GM23248 (cell line): ENCODE measurements at regions not wholly inside any gene's neighbourhood (a gene's known extent, or its start where the extent isn't known, plus 50 kb on each side); places are given as distances from the start of the nearest gene placed in this dataset.

Experiments
- DNase-seq: peaks from one replicate; pipeline ENCODE4 v3.0.0-alpha.2; 2015
- H2AFZ ChIP-seq: fragments of 200-600 bp; sonication (generic); 2 replicates; pipeline ENCODE4 v1.6.1; 2016; ENCODE audit warnings: antibody characterized with exemption
- H3F3A ChIP-seq: fragments of 200-600 bp; sonication (generic); 2 replicates; pipeline ENCODE4 v1.6.1; 2016; ENCODE audit warnings: mild to moderate bottlenecking, antibody characterized with exemption, mixed run types; ENCODE audit not compliant: insufficient read depth
- H3K27ac ChIP-seq: fragments of 200-600 bp; sonication (generic); 2 replicates; pipeline ENCODE4 v1.5.1; 2016; ENCODE audit warnings: mild to moderate bottlenecking
- H3K27me3 ChIP-seq: fragments of 200-600 bp; sonication (generic); replicated peaks from 2 replicates; pipeline ENCODE4 v1.6.1; 2016; ENCODE audit warnings: mild to moderate bottlenecking; ENCODE audit not compliant: insufficient read depth
- H3K36me3 ChIP-seq: fragments of 200-600 bp; sonication (generic); 2 replicates; pipeline ENCODE4 v1.6.1; 2016; ENCODE audit warnings: low read depth, mild to moderate bottlenecking
- H3K4me1 ChIP-seq: fragments of 200-600 bp; sonication (generic); 2 replicates; pipeline ENCODE4 v1.6.1; 2016; ENCODE audit warnings: mild to moderate bottlenecking; ENCODE audit not compliant: insufficient read depth
- H3K4me2 ChIP-seq: fragments of 200-600 bp; sonication (generic); one replicate; pipeline ENCODE4 v1.6.1; 2016; ENCODE audit warnings: mild to moderate bottlenecking; ENCODE audit not compliant: unreplicated experiment
- H3K4me3 ChIP-seq: fragments of 200-600 bp; sonication (generic); 2 replicates; pipeline ENCODE4 v1.5.1; 2016; ENCODE audit warnings: mild to moderate bottlenecking
- H3K79me2 ChIP-seq: fragments of 200-600 bp; sonication (generic); 2 replicates; pipeline ENCODE4 v1.6.1; 2016; ENCODE audit warnings: mild to moderate bottlenecking; ENCODE audit not compliant: insufficient read depth
- H3K9ac ChIP-seq: fragments of 200-600 bp; sonication (generic); 2 replicates; pipeline ENCODE4 v1.6.1; 2016; ENCODE audit warnings: mild to moderate bottlenecking
- H3K9me2 ChIP-seq: fragments of 200-600 bp; sonication (generic); 2 replicates; pipeline ENCODE4 v1.6.1; 2016; ENCODE audit warnings: mixed run types, mild to moderate bottlenecking, moderate library complexity; ENCODE audit not compliant: insufficient read depth
- H3K9me3 ChIP-seq: fragments of 200-600 bp; sonication (generic); one replicate; pipeline ENCODE4 v1.6.1; 2017; ENCODE audit warnings: low read depth
- H4K20me1 ChIP-seq: fragments of 200-600 bp; sonication (generic); 2 replicates; pipeline ENCODE4 v1.6.0; 2016; ENCODE audit not compliant: insufficient read depth
- EZH2 ChIP-seq: fragments of 200-600 bp; sonication (generic); IDR thresholded peaks from 2 replicates; pipeline ENCODE4 v1.6.1; 2018; ENCODE audit warnings: antibody characterized with exemption, mild to moderate bottlenecking; ENCODE audit not compliant: insufficient read depth, poor library complexity, severe bottlenecking
- EZH2phosphoT487 ChIP-seq: fragments of 200-600 bp; sonication (generic); IDR thresholded peaks from 2 replicates; pipeline ENCODE4 v1.6.1; 2018; ENCODE audit warnings: antibody characterized with exemption, moderate library complexity, mild to moderate bottlenecking, low read depth; ENCODE audit not compliant: insufficient read depth
- WGBS, 2 experiments: methylation state at CpG; one replicate each; pipeline ENCODE4 v1.1.6; 2015 to 2017; ENCODE audit warnings: low lambda C conversion rate in 2 of 2, low coverage in 1 of 2; ENCODE audit errors: missing lambda C conversion rate in 2 of 2; 5-methylcytosine and 5-hydroxymethylcytosine counted together
- in situ Hi-C: fragments of 300-500 bp; cut with MboI; formaldehyde crosslinking; loops from 2 replicates; pipeline ENCODE4 v1.15.0; 2020

DNA sequence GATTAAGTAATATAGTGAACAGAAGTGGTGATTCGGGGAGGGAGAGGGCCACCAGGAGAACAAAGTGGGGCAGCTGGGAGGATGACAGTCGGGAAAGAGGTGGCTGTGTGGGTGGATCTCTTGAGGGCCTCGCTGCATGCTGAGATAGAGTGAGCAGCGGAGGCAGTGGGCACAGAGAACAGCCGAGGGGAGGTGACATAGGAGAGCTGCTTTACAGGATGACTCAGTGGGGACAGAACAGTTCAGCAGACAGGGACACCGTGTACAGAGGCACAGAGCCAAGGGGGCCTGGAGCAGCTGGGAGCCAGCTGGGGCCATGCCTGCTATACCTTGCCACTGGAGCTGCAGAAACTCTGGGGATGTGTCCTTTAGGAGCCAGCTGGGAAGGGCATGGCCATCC is 273.9 kb downstream of the GADD45G start:
- no peaks in the 10 kb centered on the region for H3F3A ChIP-seq
- H3K4me1 ChIP-seq, result no peaks in the 10 kb centered on the region
- no peak for DNase-seq
- H4K20me1 ChIP-seq, result no peaks in the 10 kb centered on the region
- no peak overlapping the region for H2AFZ ChIP-seq
- TF ChIP-seq EZH2, result no peak
- no peak for TF ChIP-seq EZH2phosphoT487
- H3K27me3 ChIP-seq, result no peaks in the 10 kb centered on the region
- no peak overlapping the region for H3K4me3 ChIP-seq
- H3K27ac ChIP-seq, result no peak overlapping the region
- H3K4me2 ChIP-seq, result no peak overlapping the region
- in situ Hi-C loops, result no loop called here
- H3K9ac ChIP-seq, result no peak overlapping the region
- H3K9me2 ChIP-seq, result no peaks in the 10 kb centered on the region
- H3K9me3 ChIP-seq, result no peaks in the 10 kb centered on the region
- WGBS, 2 experiments, result 23 to 31% methylated on average over 6 of the region's 6 CpGs
- no peaks in the 10 kb centered on the region for H3K36me3 ChIP-seq
- no peaks in the 10 kb centered on the region for H3K79me2 ChIP-seq

DNA sequence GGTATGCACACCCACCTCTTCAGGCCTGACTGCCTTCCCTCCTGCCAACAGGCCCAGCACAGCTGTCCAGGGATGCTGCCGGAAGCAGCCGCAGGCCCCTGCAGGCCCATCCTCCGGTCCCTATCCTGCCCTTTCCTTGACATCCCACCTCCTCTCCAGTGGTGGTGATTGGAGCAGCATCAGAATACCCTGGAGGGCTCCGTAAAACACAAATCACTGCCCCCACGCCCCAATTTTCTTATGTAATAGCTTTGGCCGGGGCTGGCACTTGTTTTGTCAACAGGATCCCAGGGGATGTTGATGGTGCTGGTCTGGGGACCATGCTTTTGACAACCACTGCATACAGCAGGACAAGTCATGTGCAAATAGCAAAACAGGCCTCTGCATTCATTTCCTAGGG is 274.5 kb downstream of the GADD45G start:
- in situ Hi-C loops, result no loop called here
- Histone ChIP-seq H4K20me1 (no peaks in the 10 kb centered on the region), H3K79me2 (no peaks in the 10 kb centered on the region), H3K4me1 (no peaks in the 10 kb centered on the region), H2AFZ (no peak overlapping the region), H3K9me3 (no peaks in the 10 kb centered on the region), H3K36me3 (no peaks in the 10 kb centered on the region), H3K9ac (no peak overlapping the region), H3K9me2 (no peaks in the 10 kb centered on the region), H3K27me3 (no peaks in the 10 kb centered on the region), H3K27ac (no peak overlapping the region), H3F3A (no peaks in the 10 kb centered on the region), H3K4me3 (no peak overlapping the region), H3K4me2 (no peak overlapping the region)
- no peak for TF ChIP-seq EZH2
- no peak for TF ChIP-seq EZH2phosphoT487
- WGBS, 2 experiments, result 66 to 71% methylated on average over 6 of the region's 6 CpGs
- no peak for DNase-seq

GRCh38 chr9:89879701-89880100 is 274.9 kb downstream of the GADD45G start:
- in situ Hi-C loops, result no loop called here
- Histone ChIP-seq H3K79me2 (no peaks in the 10 kb centered on the region), H3K9me2 (no peaks in the 10 kb centered on the region), H3K4me3 (no peak overlapping the region), H2AFZ (no peak overlapping the region), H3K27me3 (no peaks in the 10 kb centered on the region), H3K27ac (no peak overlapping the region), H3F3A (no peaks in the 10 kb centered on the region), H3K4me1 (no peaks in the 10 kb centered on the region), H4K20me1 (no peaks in the 10 kb centered on the region), H3K9me3 (no peaks in the 10 kb centered on the region), H3K9ac (no peak overlapping the region), H3K36me3 (no peaks in the 10 kb centered on the region), H3K4me2 (no peak overlapping the region)
- TF ChIP-seq EZH2 (no peak), EZH2phosphoT487 (no peak)
- 50 to 59% methylated on average over 8 of the region's 8 CpGs for WGBS, 2 experiments
- DNase-seq, result no peak

GRCh38 chr9:89880161-89880560 is 275.3 kb downstream of the GADD45G start:
- Histone ChIP-seq H3K4me3 (no peak overlapping the region), H3K4me1 (no peaks in the 10 kb centered on the region), H3K9me2 (no peaks in the 10 kb centered on the region), H3K27me3 (no peaks in the 10 kb centered on the region), H3K27ac (no peak overlapping the region), H3K9ac (no peak overlapping the region), H3K79me2 (no peaks in the 10 kb centered on the region), H3K36me3 (no peaks in the 10 kb centered on the region), H4K20me1 (no peaks in the 10 kb centered on the region), H3F3A (no peaks in the 10 kb centered on the region), H3K9me3 (no peaks in the 10 kb centered on the region), H2AFZ (no peak overlapping the region), H3K4me2 (no peak overlapping the region)
- DNase-seq, result no peak
- WGBS, 2 experiments, result 86 to 90% methylated on average over 11 of the region's 11 CpGs
- TF ChIP-seq EZH2 (no peak), EZH2phosphoT487 (no peak)
- in situ Hi-C loops, result no loop called here

DNA sequence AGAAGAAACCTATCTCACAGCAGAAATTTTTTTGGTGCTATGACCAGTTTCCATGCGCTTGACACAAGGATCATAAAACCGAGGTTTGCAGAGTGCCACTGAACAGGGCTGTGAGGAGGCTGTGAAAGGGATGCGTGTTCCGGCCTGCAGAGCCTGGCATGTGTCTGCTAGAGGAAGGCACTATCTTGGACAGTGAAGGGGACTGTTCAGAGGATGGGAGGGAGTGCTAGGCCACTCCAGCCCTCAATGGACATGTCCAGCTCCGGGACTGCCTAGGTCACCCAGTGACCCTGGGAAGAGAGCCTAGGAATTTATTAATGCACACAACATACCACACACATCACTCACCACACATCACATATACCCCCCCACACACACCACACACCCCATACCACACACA is 275.9 kb downstream of the GADD45G start:
- no peak overlapping the region for H3K9ac ChIP-seq
- no peak overlapping the region for H2AFZ ChIP-seq
- TF ChIP-seq EZH2 (no peak), EZH2phosphoT487 (no peak)
- no peaks in the 10 kb centered on the region for H3K79me2 ChIP-seq
- H3K4me1 ChIP-seq, result no peaks in the 10 kb centered on the region
- in situ Hi-C loops, result no loop called here
- no peak for DNase-seq
- H3K4me3 ChIP-seq, result no peak overlapping the region
- H3K4me2 ChIP-seq, result no peak overlapping the region
- no peaks in the 10 kb centered on the region for H3F3A ChIP-seq
- H3K9me2 ChIP-seq, result no peaks in the 10 kb centered on the region
- no peak overlapping the region for H3K27ac ChIP-seq
- 97% methylated on average over 4 to 5 of the region's 5 CpGs for WGBS, 2 experiments
- no peaks in the 10 kb centered on the region for H3K27me3 ChIP-seq
- H3K9me3 ChIP-seq, result no peaks in the 10 kb centered on the region
- H4K20me1 ChIP-seq, result no peaks in the 10 kb centered on the region
- no peaks in the 10 kb centered on the region for H3K36me3 ChIP-seq
